Lower leg skin (tissue), 3 donors: ENCODE measurements at regions not wholly inside any gene's neighbourhood (a gene's known extent, or its start where the extent isn't known, plus 50 kb on each side); places are given as distances from the start of the nearest gene placed in this dataset.

ENCODE experiments used
- CTCF ChIP-seq, 3 donors: fragments of 450-650 bp; IDR thresholded peaks; one replicate each; pipeline ENCODE4 v1.5.1; 2016; ENCODE audit warnings: antibody characterized with exemption in 3 of 3, mild to moderate bottlenecking in 3 of 3, moderate library complexity in 2 of 3
- POLR2A ChIP-seq, 2 donors: fragments of 450-650 bp; IDR thresholded peaks; one replicate each; pipeline ENCODE4 v1.6.1; 2016 to 2017; ENCODE audit warnings: antibody characterized with exemption in 2 of 2, mild to moderate bottlenecking in 1 of 2, moderate library complexity in 1 of 2

DNA sequence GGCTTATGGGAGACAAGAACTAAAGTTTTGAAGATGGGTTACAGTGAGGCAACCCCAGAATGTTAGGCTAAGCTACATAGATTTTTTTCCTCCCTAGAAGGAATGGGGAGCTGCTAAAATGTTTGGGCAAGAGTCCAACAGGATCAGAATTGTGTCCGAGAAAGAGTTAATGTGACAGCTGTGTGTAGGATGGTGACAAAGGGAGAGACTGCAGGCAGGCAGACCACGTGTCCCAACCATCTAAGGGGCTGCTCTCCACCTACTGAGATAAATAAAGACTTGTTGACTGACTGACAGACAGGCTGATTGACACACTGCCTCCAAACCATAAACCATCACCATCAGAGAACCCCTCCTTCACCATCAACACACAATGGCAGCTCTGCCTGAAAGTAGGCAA is 133.7 kb upstream of the CTTNBP2NL start:
- TF ChIP-seq CTCF (IDR thresholded peaks at IDR 0.05), result no peak
- no peak for TF ChIP-seq POLR2A (IDR thresholded peaks at IDR 0.05)
